Fibroblast of villous mesenchyme (primary cell): ENCODE measurements at regions not wholly inside any gene's neighbourhood (a gene's known extent, or its start where the extent isn't known, plus 50 kb on each side); places are given as distances from the start of the nearest gene placed in this dataset.

Experiments used
- DNase-seq: peaks from one replicate; pipeline ENCODE4 v3.0.0-alpha.2; 2010; ENCODE audit warnings: low read depth
- H3K4me3 ChIP-seq: 2 replicates; pipeline ENCODE4 v1.5.1; 2011; ENCODE audit warnings: low read depth, mild to moderate bottlenecking, low read length
- CTCF ChIP-seq: IDR thresholded peaks from 2 replicates; pipeline ENCODE4 v1.5.1; 2012; ENCODE audit warnings: low read depth, mild to moderate bottlenecking, low read length; ENCODE audit not compliant: insufficient read depth

DNA sequence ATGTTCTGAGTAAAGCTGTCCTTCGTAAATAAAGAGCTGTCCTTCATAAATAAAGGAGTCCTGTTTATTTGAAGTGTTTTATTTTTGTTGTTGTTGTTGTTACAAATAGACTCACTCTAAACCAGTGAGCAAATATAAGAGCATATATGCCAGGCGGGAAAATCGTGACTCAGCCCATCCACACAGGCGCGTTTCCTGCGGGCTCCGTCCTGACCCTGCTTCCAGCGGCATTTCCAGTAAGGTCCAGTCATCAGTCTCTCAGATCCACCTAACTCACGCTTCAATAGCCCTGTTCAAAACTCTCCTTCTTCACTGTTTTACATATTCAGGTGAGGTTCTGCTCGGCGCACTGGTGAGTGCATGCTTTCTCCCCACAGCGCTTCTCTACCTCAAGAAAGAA, 277.2 kb upstream of the ADARB2 start:
- TF ChIP-seq CTCF: no peak
- DNase-seq: no peak
- H3K4me3 ChIP-seq: no peak overlapping the region

- no peak for TF ChIP-seq CTCF
- H3K4me3 ChIP-seq: no peak overlapping the region
- DNase-seq: no peak
Measured at GRCh38 chr10:2012209-2012608, 274.9 kb upstream of the ADARB2 start.

DNA sequence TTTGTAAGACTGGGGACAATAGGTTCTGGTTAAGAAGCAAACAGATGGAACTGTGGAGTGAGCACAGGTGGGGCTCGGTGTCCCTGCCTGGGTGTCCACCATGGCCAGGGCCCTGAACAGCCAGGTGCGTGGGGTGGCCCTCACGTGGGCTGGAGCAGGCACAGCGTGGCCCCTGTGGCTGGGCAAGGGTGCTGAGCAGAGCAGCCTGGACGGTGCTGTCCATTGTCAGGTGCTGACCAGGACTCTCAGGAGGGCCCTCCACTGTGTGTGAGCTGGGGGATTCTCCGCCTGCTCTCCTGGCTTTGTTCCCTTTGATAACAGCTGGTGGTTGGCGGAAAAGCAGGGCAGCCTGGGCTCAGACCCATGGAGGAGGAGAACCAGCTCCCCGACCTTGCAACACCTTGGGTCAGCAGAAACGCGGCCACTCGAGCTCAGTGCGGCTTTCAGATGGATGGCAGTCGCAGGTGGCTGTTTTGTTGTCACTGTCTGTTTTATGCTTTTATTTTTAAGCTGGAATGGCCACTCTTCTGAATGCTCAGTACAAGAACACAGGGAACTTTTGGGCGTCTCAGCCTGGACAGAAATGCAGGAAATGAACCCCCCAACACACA, 273.9 kb upstream of the ADARB2 start:
- no peak for TF ChIP-seq CTCF
- no peak for DNase-seq
- no peak overlapping the region for H3K4me3 ChIP-seq

- no peak overlapping the region for H3K4me3 ChIP-seq
- TF ChIP-seq CTCF: no peak
- no peak for DNase-seq
Measured at GRCh38 chr10:2005546-2005945, 268.2 kb upstream of the ADARB2 start.

- H3K4me3 ChIP-seq: no peak overlapping the region
- TF ChIP-seq CTCF: no peak
- no peak for DNase-seq
Measured at GRCh38 chr10:1992930-1993329, 255.6 kb upstream of the ADARB2 start.

GRCh38 chr10:1989090-1989489, 251.8 kb upstream of the ADARB2 start:
- TF ChIP-seq CTCF: no peak
- DNase-seq: no peak
- no peak overlapping the region for H3K4me3 ChIP-seq

- TF ChIP-seq CTCF: no peak
- no peak for DNase-seq
- H3K4me3 ChIP-seq: no peak overlapping the region
Measured at GRCh38 chr10:1981976-1982375, 244.7 kb upstream of the ADARB2 start.
